ENCODE measurements at regions not wholly inside any gene's neighbourhood (a gene's known extent, or its start where the extent isn't known, plus 50 kb on each side); places are given as distances from the start of the nearest gene placed in this dataset.

GRCh38 chr6:105545228-105545920 lies 142.5 kb upstream of the PREP start:
- no peak overlapping the region for H3K4me3 ChIP-seq (ENCODE audit: low read depth, low read length)
- FAIRE-seq = no peak
- peak; percentile 71 for DNase-seq (ENCODE audit: low read depth)
- H3K27me3 ChIP-seq (ENCODE audit: control insufficient read depth, insufficient read depth, low read length) = no peaks in the 10 kb centered on the region
- H3K36me3 ChIP-seq (ENCODE audit: control insufficient read depth, insufficient read depth, low read length) = no peaks in the 10 kb centered on the region
- no peak for TF ChIP-seq CTCF (IDR thresholded peaks at IDR 0.05; ENCODE audit: insufficient read depth, low read length, severe bottlenecking)

DNA sequence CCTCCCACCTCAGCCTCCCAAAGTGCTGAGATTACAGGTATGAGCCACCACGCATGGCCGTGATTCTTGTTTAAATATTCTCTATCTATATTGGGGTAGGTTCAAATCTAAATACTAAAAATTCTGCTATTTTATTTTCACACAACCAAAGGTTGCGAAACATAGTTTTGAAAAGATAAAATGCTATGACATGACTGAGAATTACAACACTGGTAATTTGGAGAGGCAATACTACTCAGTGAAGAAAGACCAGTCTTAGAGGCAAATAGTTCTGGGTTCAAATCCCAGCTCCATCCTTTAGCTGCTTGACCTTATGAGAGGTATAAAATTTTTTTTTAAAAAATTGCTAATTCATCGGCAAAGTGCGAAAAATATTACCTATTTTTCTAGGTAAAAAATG lies 137.0 kb upstream of the PREP start:
- no peak overlapping the region for H3K4me3 ChIP-seq (ENCODE audit: low read depth, low read length)
- FAIRE-seq (no peak), DNase-seq (ENCODE audit: low read depth) (no peak)
- no peaks in the 10 kb centered on the region for H3K36me3 ChIP-seq (ENCODE audit: control insufficient read depth, insufficient read depth, low read length)
- no peaks in the 10 kb centered on the region for H3K27me3 ChIP-seq (ENCODE audit: control insufficient read depth, insufficient read depth, low read length)
- TF ChIP-seq CTCF (IDR thresholded peaks at IDR 0.05; ENCODE audit: insufficient read depth, low read length, severe bottlenecking) = no peak

GRCh38 chr6:105537981-105538578 lies 135.2 kb upstream of the PREP start:
- FAIRE-seq = no peak
- no peak overlapping the region for H3K4me3 ChIP-seq (ENCODE audit: low read depth, low read length)
- no peaks in the 10 kb centered on the region for H3K36me3 ChIP-seq (ENCODE audit: control insufficient read depth, insufficient read depth, low read length)
- peak; percentile 61 for DNase-seq (ENCODE audit: low read depth)
- TF ChIP-seq CTCF (IDR thresholded peaks at IDR 0.05; ENCODE audit: insufficient read depth, low read length, severe bottlenecking) = no peak
- no peaks in the 10 kb centered on the region for H3K27me3 ChIP-seq (ENCODE audit: control insufficient read depth, insufficient read depth, low read length)

DNA sequence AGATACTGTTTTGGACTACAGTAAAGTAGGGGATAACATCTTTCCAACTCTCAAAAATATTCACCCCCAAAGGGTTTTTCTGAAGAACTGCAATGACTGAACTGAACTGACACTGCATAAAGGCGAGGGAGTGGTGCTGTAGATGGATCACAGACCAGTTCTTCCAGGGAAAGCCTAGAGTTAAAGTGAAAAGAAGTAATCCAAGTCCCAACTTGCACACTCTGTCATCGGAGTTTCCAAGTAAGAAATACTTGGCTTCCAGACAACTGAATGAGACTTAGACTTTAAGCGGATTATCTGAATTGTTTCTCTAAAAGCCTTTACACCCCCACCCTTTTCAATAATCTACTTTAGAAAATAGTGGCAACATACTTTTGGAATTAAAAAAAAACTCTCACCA lies 134.1 kb upstream of the PREP start:
- no peak for TF ChIP-seq CTCF (IDR thresholded peaks at IDR 0.05; ENCODE audit: insufficient read depth, low read length, severe bottlenecking)
- FAIRE-seq (no peak), DNase-seq (ENCODE audit: low read depth) (peak; percentile 97)

DNA sequence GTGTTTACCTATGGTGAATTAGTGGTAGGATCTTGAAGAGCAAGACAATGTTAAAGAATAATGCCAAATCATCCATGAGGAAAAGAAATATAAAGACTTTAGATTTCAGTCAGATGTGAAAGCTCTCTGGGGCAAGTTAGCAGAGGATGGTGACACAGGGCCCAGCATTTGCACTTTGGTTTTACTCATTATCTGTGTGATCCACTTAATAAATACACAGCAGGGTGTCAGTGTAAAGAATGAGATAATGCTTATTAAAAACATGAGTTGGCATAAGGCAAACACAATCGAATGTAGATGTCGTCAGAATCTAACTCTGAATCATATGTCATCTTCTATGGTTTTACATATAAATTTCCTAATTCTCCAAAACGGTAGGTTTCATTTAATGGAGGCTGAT lies 130.4 kb upstream of the PREP start:
- FAIRE-seq = no peak
- TF ChIP-seq CTCF (IDR thresholded peaks at IDR 0.05; ENCODE audit: insufficient read depth, low read length, severe bottlenecking) = no peak
- no peaks in the 10 kb centered on the region for H3K36me3 ChIP-seq (ENCODE audit: control insufficient read depth, insufficient read depth, low read length)
- H3K27me3 ChIP-seq (ENCODE audit: control insufficient read depth, insufficient read depth, low read length) = no peaks in the 10 kb centered on the region
- no peak for DNase-seq (ENCODE audit: low read depth)
- H3K4me3 ChIP-seq (ENCODE audit: low read depth, low read length) = no peak overlapping the region

More for the DNA sequence above, 134.1 kb upstream of the PREP start:
- no peak overlapping the region for H3K4me3 ChIP-seq (ENCODE audit: low read depth, low read length)
- no peaks in the 10 kb centered on the region for H3K36me3 ChIP-seq (ENCODE audit: control insufficient read depth, insufficient read depth, low read length)
- no peaks in the 10 kb centered on the region for H3K27me3 ChIP-seq (ENCODE audit: control insufficient read depth, insufficient read depth, low read length)

All from bronchial epithelial cell (primary cell).